T-helper 1 cell treated with Interleukin-12 subunit alpha and Interleukin-12 subunit beta and Interleukin-4 antibody, amounts not matched to agents 30 ng/mL and 1 ng/mL, for 36 hours (primary cell): ENCODE measurements at regions not wholly inside any gene's neighbourhood (a gene's known extent, or its start where the extent isn't known, plus 50 kb on each side); places are given as distances from the start of the nearest gene placed in this dataset.

Source experiments
- intact Hi-C: fragments of 100-400 bp; cut with micrococcal nuclease; formaldehyde crosslinking; loops from one replicate; pipeline ENCODE4 v1.15.1; 2024

- intact Hi-C loops, result no loop called here
Observed at GRCh38 chr17:73947966-73948355, 255.5 kb upstream of the RPL38 start.

GRCh38 chr17:73949903-73950592 lies 253.4 kb upstream of the RPL38 start:
- intact Hi-C loops, result no loop called here

- intact Hi-C loops, result no loop called here
Observed at GRCh38 chr17:73950593-73950914, 252.9 kb upstream of the RPL38 start.

GRCh38 chr17:73952082-73952479 lies 251.4 kb upstream of the RPL38 start:
- intact Hi-C loops, result no loop called here

- intact Hi-C loops, result no loop called here
Observed at GRCh38 chr17:73952480-73953205, 250.8 kb upstream of the RPL38 start.

GRCh38 chr17:73953206-73954033 lies 250.1 kb upstream of the RPL38 start:
- intact Hi-C loops, result no loop called here

GRCh38 chr17:73954951-73955350 lies 248.5 kb upstream of the RPL38 start:
- intact Hi-C loops, result no loop called here

GRCh38 chr17:73955616-73956015 lies 247.9 kb upstream of the RPL38 start:
- intact Hi-C loops, result loop anchor here (1.0 kb wide), 1 partner anchor 526 kb away; no protein-coding TSS in a partner anchor

- intact Hi-C loops, result loop anchor here (1.0 kb wide), 1 partner anchor 527 kb away; no protein-coding TSS in a partner anchor
Observed at GRCh38 chr17:73956169-73956568, 247.3 kb upstream of the RPL38 start.

GRCh38 chr17:73956595-73957465 lies 246.6 kb upstream of the RPL38 start:
- intact Hi-C loops, result loop anchor here (1.0 kb wide), 1 partner anchor 528 kb away; no protein-coding TSS in a partner anchor

GRCh38 chr17:73957564-73957963 lies 245.9 kb upstream of the RPL38 start:
- intact Hi-C loops, result no loop called here

- intact Hi-C loops, result no loop called here
Observed at GRCh38 chr17:73958453-73958852, 245.0 kb upstream of the RPL38 start.

GRCh38 chr17:73960469-73960868 lies 243.0 kb upstream of the RPL38 start:
- intact Hi-C loops, result no loop called here

- intact Hi-C loops, result no loop called here
Observed at GRCh38 chr17:73962308-73962707, 241.2 kb upstream of the RPL38 start.

- intact Hi-C loops, result no loop called here
Observed at GRCh38 chr17:73968680-73969079, 234.8 kb upstream of the RPL38 start.

- intact Hi-C loops, result no loop called here
Observed at GRCh38 chr17:73969956-73970355, 233.5 kb upstream of the RPL38 start.

- intact Hi-C loops, result no loop called here
Observed at GRCh38 chr17:73971127-73971526, 232.4 kb upstream of the RPL38 start.

GRCh38 chr17:73972056-73972455 lies 231.4 kb upstream of the RPL38 start:
- intact Hi-C loops, result no loop called here

- intact Hi-C loops, result no loop called here
Observed at GRCh38 chr17:73972901-73973300, 230.6 kb upstream of the RPL38 start.

GRCh38 chr17:73973586-73974409 lies 229.7 kb upstream of the RPL38 start:
- intact Hi-C loops, result no loop called here
